ENCODE measurements at regions not wholly inside any gene's neighbourhood (a gene's known extent, or its start where the extent isn't known, plus 50 kb on each side); places are given as distances from the start of the nearest gene placed in this dataset.
"Not testable (repeated sequence)": the region's sequence is repeated elsewhere in the genome, so short reads cannot be mapped to it uniquely, and the experiment has no call there.

DNA sequence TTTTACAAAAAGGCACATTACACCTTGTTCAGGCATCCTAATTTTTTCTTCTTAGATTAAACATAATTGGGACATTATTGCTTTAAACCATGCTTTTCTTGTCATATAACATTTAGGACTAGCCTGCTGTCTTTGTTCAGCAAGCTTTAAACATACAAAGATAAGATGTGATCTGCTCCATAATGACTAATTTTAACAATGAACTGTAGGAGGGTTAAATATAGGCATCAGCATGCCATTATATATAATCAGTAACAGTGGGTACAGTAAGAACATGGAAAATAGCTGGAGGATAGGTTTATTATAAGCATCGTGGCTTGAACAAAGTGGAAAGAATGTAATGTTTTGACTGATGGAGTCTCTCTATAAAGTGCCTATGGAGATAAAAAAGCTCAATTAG lies 661.7 kb downstream of the SLITRK6 start:
- Mint-ChIP-seq H3K9me3 (no peaks in the 10 kb centered on the region), H3K27me3 (ENCODE audit: insufficient read depth, low read depth) (peaks cover 2% of the 10 kb centered on the region), H3K4me1 (peaks cover 31% of the 10 kb centered on the region), H3K27ac (no peak overlapping the region), H3K36me3 (no peaks in the 10 kb centered on the region), H3K4me3 (no peak overlapping the region)
- H3K27me3 ChIP-seq, result no peaks in the 10 kb centered on the region
- no peak for DNase-seq (ENCODE audit: low spot score)
- no peak overlapping the region for H3K4me3 ChIP-seq
- no peak overlapping the region for H2AFZ ChIP-seq (replicated peaks)
- no peaks in the 10 kb centered on the region for H3K9me3 ChIP-seq (ENCODE audit: low read depth)
- no peak overlapping the region for H3K27ac ChIP-seq
- TF ChIP-seq EZH2 (IDR thresholded peaks at IDR 0.05), result no peak
- TF ChIP-seq EZH2phosphoT487 (IDR thresholded peaks at IDR 0.05), result no peak
- TF ChIP-seq, protein P1, sequence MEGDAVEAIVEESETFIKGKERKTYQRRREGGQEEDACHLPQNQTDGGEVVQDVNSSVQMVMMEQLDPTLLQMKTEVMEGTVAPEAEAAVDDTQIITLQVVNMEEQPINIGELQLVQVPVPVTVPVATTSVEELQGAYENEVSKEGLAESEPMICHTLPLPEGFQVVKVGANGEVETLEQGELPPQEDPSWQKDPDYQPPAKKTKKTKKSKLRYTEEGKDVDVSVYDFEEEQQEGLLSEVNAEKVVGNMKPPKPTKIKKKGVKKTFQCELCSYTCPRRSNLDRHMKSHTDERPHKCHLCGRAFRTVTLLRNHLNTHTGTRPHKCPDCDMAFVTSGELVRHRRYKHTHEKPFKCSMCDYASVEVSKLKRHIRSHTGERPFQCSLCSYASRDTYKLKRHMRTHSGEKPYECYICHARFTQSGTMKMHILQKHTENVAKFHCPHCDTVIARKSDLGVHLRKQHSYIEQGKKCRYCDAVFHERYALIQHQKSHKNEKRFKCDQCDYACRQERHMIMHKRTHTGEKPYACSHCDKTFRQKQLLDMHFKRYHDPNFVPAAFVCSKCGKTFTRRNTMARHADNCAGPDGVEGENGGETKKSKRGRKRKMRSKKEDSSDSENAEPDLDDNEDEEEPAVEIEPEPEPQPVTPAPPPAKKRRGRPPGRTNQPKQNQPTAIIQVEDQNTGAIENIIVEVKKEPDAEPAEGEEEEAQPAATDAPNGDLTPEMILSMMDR (IDR thresholded peaks at IDR 0.05), result no peak
- no peaks in the 10 kb centered on the region for H3K36me3 ChIP-seq
- H3K9ac ChIP-seq, result no peak overlapping the region
- peaks cover 16% of the 10 kb centered on the region for H3K4me1 ChIP-seq
- no peaks in the 10 kb centered on the region for H3F3A ChIP-seq (ENCODE audit: low read depth)
- no peak overlapping the region for H3K4me2 ChIP-seq
- no peaks in the 10 kb centered on the region for H3K79me2 ChIP-seq (ENCODE audit: low read depth)
- H4K20me1 ChIP-seq (ENCODE audit: low read depth), result no peaks in the 10 kb centered on the region

DNA sequence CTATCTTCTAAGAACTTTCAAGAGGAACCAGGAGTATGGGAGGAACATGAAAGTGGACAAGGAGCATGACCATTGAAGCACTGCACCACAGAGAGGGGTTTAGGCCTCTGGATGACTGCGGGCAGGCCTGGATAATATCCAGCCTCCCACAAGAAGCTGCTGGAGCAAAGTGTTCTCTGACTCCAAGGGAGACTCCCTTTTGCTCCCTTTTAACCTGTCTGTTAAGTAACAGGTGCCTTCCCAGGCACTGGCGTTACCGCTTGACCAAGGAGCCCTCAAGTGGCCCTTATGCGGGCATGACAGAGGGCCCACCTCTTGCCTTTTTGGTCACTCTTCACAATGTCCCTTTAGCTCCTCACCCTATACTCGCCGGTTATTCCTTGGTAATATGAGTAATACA lies 666.2 kb downstream of the SLITRK6 start:
- Histone ChIP-seq H3K79me2 (ENCODE audit: low read depth) (no peaks in the 10 kb centered on the region), H4K20me1 (ENCODE audit: low read depth) (no peaks in the 10 kb centered on the region), H2AFZ (replicated peaks) (no peak overlapping the region), H3K27ac (no peak overlapping the region), H3K9me3 (ENCODE audit: low read depth) (no peaks in the 10 kb centered on the region), H3F3A (ENCODE audit: low read depth) (no peaks in the 10 kb centered on the region), H3K4me1 (no peaks in the 10 kb centered on the region), H3K36me3 (no peaks in the 10 kb centered on the region), H3K27me3 (no peaks in the 10 kb centered on the region), H3K4me3 (no peak overlapping the region), H3K9ac (no peak overlapping the region), H3K4me2 (no peak overlapping the region)
- DNase-seq (ENCODE audit: low spot score), result no peak
- TF ChIP-seq EZH2 (IDR thresholded peaks at IDR 0.05) (no peak), EZH2phosphoT487 (IDR thresholded peaks at IDR 0.05) (no peak)
- TF ChIP-seq, protein P1 (IDR thresholded peaks at IDR 0.05), result no peak
- Mint-ChIP-seq H3K27me3 (ENCODE audit: insufficient read depth, low read depth) (peaks cover 2% of the 10 kb centered on the region), H3K27ac (no peak overlapping the region), H3K4me1 (no peaks in the 10 kb centered on the region), H3K9me3 (no peaks in the 10 kb centered on the region), H3K4me3 (no peak overlapping the region), H3K36me3 (no peaks in the 10 kb centered on the region)

GRCh38 chr13:85123501-85123900 lies 675.7 kb downstream of the SLITRK6 start:
- not testable (repeated sequence) for DNase-seq (ENCODE audit: low spot score); H3K27ac ChIP-seq; H3K36me3 ChIP-seq; H3K27ac Mint-ChIP-seq; H3K27me3 Mint-ChIP-seq (ENCODE audit: insufficient read depth, low read depth); H3K4me3 Mint-ChIP-seq; H3F3A ChIP-seq (ENCODE audit: low read depth); H3K9ac ChIP-seq; H2AFZ ChIP-seq (replicated peaks); H3K9me3 ChIP-seq (ENCODE audit: low read depth); H3K4me1 Mint-ChIP-seq; H3K4me3 ChIP-seq; H3K4me2 ChIP-seq; H3K4me1 ChIP-seq; H3K79me2 ChIP-seq (ENCODE audit: low read depth); H4K20me1 ChIP-seq (ENCODE audit: low read depth); H3K36me3 Mint-ChIP-seq; H3K9me3 Mint-ChIP-seq; H3K27me3 ChIP-seq

DNA sequence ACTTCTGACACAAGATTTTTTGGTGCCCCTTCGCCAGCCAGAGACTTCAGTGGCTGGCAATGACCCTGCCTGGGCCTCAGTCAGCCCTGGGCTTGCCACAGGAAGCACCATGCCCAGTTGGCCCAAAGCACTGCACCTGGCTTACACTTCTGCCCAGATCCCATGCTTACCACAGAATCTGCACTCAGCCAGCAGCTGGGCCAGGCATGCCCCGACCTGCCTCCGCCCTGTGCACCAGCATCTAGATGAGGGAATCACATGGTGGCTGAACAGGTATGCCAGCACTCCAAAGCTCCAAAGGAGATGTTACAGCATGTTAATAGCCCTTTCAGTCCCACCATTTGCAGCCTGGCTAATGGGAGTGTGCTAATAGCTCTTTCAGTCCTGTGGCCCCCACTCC lies 690.9 kb downstream of the SLITRK6 start:
- no peaks in the 10 kb centered on the region for H3K4me1 ChIP-seq
- no peaks in the 10 kb centered on the region for H3K36me3 ChIP-seq
- no peaks in the 10 kb centered on the region for H3K79me2 ChIP-seq (ENCODE audit: low read depth)
- H3K27ac ChIP-seq, result no peak overlapping the region
- no peak overlapping the region for H3K9ac ChIP-seq
- H3K9me3 ChIP-seq (ENCODE audit: low read depth), result no peaks in the 10 kb centered on the region
- Mint-ChIP-seq H3K27me3 (ENCODE audit: insufficient read depth, low read depth) (no peaks in the 10 kb centered on the region), H3K27ac (no peak overlapping the region), H3K36me3 (no peaks in the 10 kb centered on the region), H3K9me3 (peaks cover 2% of the 10 kb centered on the region), H3K4me1 (no peaks in the 10 kb centered on the region), H3K4me3 (no peak overlapping the region)
- H3K27me3 ChIP-seq, result no peaks in the 10 kb centered on the region
- peak overlapping the region; percentile 54 for H2AFZ ChIP-seq (replicated peaks)
- no peak for DNase-seq (ENCODE audit: low spot score)
- no peak overlapping the region for H3K4me3 ChIP-seq
- no peaks in the 10 kb centered on the region for H4K20me1 ChIP-seq (ENCODE audit: low read depth)
- H3K4me2 ChIP-seq, result no peak overlapping the region
- TF ChIP-seq EZH2 (IDR thresholded peaks at IDR 0.05), result no peak
- no peak for TF ChIP-seq EZH2phosphoT487 (IDR thresholded peaks at IDR 0.05)
- TF ChIP-seq, protein P1 (IDR thresholded peaks at IDR 0.05), result no peak
- no peaks in the 10 kb centered on the region for H3F3A ChIP-seq (ENCODE audit: low read depth)
